Globus pallidus (tissue), 1 donor: ENCODE measurements at regions not wholly inside any gene's neighbourhood (a gene's known extent, or its start where the extent isn't known, plus 50 kb on each side); places are given as distances from the start of the nearest gene placed in this dataset.
"Not testable (repeated sequence)": the region's sequence is repeated elsewhere in the genome, so short reads cannot be mapped to it uniquely, and the experiment has no call there.

Experiments
- DNase-seq: peaks from one replicate; pipeline ENCODE4 v3.0.0-alpha.2; 2015; ENCODE audit warnings: low spot score

- no peak for DNase-seq
Observed at GRCh38 chr1:29389533-29390041, 153.3 kb downstream of the PTPRU start.

GRCh38 chr1:29388884-29389283 lies 152.6 kb downstream of the PTPRU start:
- DNase-seq: no peak

GRCh38 chr1:29388170-29388569 lies 151.8 kb downstream of the PTPRU start:
- DNase-seq: no peak

- DNase-seq: no peak
Observed at GRCh38 chr1:29387210-29387609, 150.9 kb downstream of the PTPRU start.

GRCh38 chr1:29386453-29386852 lies 150.1 kb downstream of the PTPRU start:
- DNase-seq: not testable (repeated sequence)

GRCh38 chr1:29385966-29386365 lies 149.6 kb downstream of the PTPRU start:
- DNase-seq: no peak

GRCh38 chr1:29384496-29385015 lies 148.2 kb downstream of the PTPRU start:
- DNase-seq: no peak

- no peak for DNase-seq
Observed at GRCh38 chr1:29383746-29384371, 147.5 kb downstream of the PTPRU start.

- no peak for DNase-seq
Observed at GRCh38 chr1:29382851-29383745, 146.8 kb downstream of the PTPRU start.

- no peak for DNase-seq
Observed at GRCh38 chr1:29381426-29381825, 145.1 kb downstream of the PTPRU start.

- DNase-seq: no peak
Observed at GRCh38 chr1:29380532-29380931, 144.2 kb downstream of the PTPRU start.

GRCh38 chr1:29379443-29380073 lies 143.2 kb downstream of the PTPRU start:
- no peak for DNase-seq
